Astrocyte (in vitro differentiated cells and primary cell): ENCODE measurements at regions not wholly inside any gene's neighbourhood (a gene's known extent, or its start where the extent isn't known, plus 50 kb on each side); places are given as distances from the start of the nearest gene placed in this dataset.

Experiments used
- EZH2 ChIP-seq: IDR thresholded peaks from 2 replicates; pipeline ENCODE4 v1.6.1; 2012; ENCODE audit warnings: mild to moderate bottlenecking, low read length, inconsistent platforms; ENCODE audit not compliant: insufficient read depth
- TF ChIP-seq, protein P1 (sequence below): IDR thresholded peaks from 2 replicates; pipeline ENCODE4 v1.5.1; 2011; ENCODE audit warnings: low read depth, mild to moderate bottlenecking, inconsistent platforms, low read length, moderate library complexity; ENCODE audit not compliant: insufficient read depth

DNA sequence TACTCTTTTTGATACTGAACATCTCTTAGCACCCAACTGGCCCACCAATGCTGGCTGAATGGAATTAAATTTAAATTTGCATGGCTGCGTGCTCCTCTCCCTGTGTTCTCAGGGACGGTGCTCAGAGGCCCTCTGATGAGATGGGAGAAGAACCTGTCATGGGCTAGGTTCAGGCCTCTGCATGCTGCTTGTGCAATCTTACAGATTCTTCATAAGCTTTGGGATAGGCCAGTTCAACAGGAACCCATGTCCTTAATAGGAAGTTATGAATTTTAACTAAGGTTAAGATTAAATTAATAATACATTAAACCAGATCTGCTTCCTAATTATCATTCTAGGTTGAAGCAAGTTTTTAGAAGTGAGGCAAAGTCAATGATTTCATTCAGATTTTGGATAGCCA, 119.7 kb upstream of the LRIG3 start:
- TF ChIP-seq, protein P1, sequence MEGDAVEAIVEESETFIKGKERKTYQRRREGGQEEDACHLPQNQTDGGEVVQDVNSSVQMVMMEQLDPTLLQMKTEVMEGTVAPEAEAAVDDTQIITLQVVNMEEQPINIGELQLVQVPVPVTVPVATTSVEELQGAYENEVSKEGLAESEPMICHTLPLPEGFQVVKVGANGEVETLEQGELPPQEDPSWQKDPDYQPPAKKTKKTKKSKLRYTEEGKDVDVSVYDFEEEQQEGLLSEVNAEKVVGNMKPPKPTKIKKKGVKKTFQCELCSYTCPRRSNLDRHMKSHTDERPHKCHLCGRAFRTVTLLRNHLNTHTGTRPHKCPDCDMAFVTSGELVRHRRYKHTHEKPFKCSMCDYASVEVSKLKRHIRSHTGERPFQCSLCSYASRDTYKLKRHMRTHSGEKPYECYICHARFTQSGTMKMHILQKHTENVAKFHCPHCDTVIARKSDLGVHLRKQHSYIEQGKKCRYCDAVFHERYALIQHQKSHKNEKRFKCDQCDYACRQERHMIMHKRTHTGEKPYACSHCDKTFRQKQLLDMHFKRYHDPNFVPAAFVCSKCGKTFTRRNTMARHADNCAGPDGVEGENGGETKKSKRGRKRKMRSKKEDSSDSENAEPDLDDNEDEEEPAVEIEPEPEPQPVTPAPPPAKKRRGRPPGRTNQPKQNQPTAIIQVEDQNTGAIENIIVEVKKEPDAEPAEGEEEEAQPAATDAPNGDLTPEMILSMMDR: no peak
- no peak for TF ChIP-seq EZH2
